SK-N-SH treated with all-trans-retinoic acid at 6 μM for 48 hours (cell line): ENCODE measurements at regions not wholly inside any gene's neighbourhood (a gene's known extent, or its start where the extent isn't known, plus 50 kb on each side); places are given as distances from the start of the nearest gene placed in this dataset.
"Not testable (repeated sequence)": the region's sequence is repeated elsewhere in the genome, so short reads cannot be mapped to it uniquely, and the experiment has no call there.

Experiments used
- ATAC-seq: fragments of 200-7000 bp; cut with Tn5 transposase; 3 replicates; pipeline ENCODE4 v1.9.1; 2020; ENCODE audit warnings: mild to moderate bottlenecking, moderate library complexity
- ARNTL ChIP-seq: fragments of 450-650 bp; formaldehyde crosslinking; IDR thresholded peaks from 2 replicates; pipeline ENCODE4 v1.5.0; 2020; ENCODE audit warnings: low read depth, mild to moderate bottlenecking, moderate library complexity, borderline replicate concordance
- BACH2 ChIP-seq: fragments of 250-450 bp; sonication (Bioruptor Pico); IDR thresholded peaks from 2 replicates; pipeline ENCODE4 v1.9.0; 2021; ENCODE audit warnings: mild to moderate bottlenecking, borderline replicate concordance
- CSDC2 ChIP-seq: fragments of 250-450 bp; sonication (Bioruptor Pico); IDR thresholded peaks from 2 replicates; pipeline ENCODE4 v1.5.0; 2020; ENCODE audit warnings: mild to moderate bottlenecking, moderate library complexity
- GLIS3 ChIP-seq: fragments of 250-450 bp; sonication (Bioruptor Pico); IDR thresholded peaks from 2 replicates; pipeline ENCODE4 v1.5.0; 2020; ENCODE audit warnings: mild to moderate bottlenecking, moderate library complexity
- ISL1 ChIP-seq: fragments of 250-450 bp; sonication (Bioruptor Pico); IDR thresholded peaks from 2 replicates; pipeline ENCODE4 v2.1.2; 2022; ENCODE audit warnings: mild to moderate bottlenecking, moderate library complexity
- OSR1 ChIP-seq: fragments of 250-450 bp; sonication (Bioruptor Pico); IDR thresholded peaks from 2 replicates; pipeline ENCODE4 v1.8.0; 2022; ENCODE audit warnings: moderate library complexity, mild to moderate bottlenecking, inconsistent platforms
- POU6F1 ChIP-seq: fragments of 250-450 bp; sonication (Bioruptor Pico); IDR thresholded peaks from 2 replicates; pipeline ENCODE4 v1.8.0; 2021; ENCODE audit warnings: low read depth, mild to moderate bottlenecking, moderate library complexity, borderline replicate concordance
- PPARA ChIP-seq: fragments of 250-450 bp; sonication (Bioruptor Pico); IDR thresholded peaks from 2 replicates; pipeline ENCODE4 v1.5.0; 2020; ENCODE audit warnings: mild to moderate bottlenecking, borderline replicate concordance
- RARB ChIP-seq: fragments of 250-450 bp; sonication (Bioruptor Pico); IDR thresholded peaks from 2 replicates; pipeline ENCODE4 v1.8.0; 2021; ENCODE audit warnings: mild to moderate bottlenecking, moderate library complexity
- SNAI2 ChIP-seq: fragments of 250-450 bp; sonication (Bioruptor Pico); IDR thresholded peaks from 2 replicates; pipeline ENCODE4 v1.5.0; 2020; ENCODE audit warnings: mild to moderate bottlenecking, moderate library complexity
- TCF4 ChIP-seq: fragments of 250-450 bp; sonication (Bioruptor Pico); IDR thresholded peaks from 2 replicates; pipeline ENCODE4 v1.8.0; 2021; ENCODE audit warnings: mild to moderate bottlenecking, moderate library complexity, borderline replicate concordance
- TOX ChIP-seq: fragments of 250-450 bp; sonication (Bioruptor Pico); IDR thresholded peaks from 2 replicates; pipeline ENCODE4 v1.8.0; 2021; ENCODE audit warnings: mild to moderate bottlenecking, moderate library complexity, borderline replicate concordance
- TSHZ2 ChIP-seq: fragments of 250-450 bp; sonication (Bioruptor Pico); IDR thresholded peaks from 2 replicates; pipeline ENCODE4 v1.5.0; 2020; ENCODE audit warnings: mild to moderate bottlenecking, moderate library complexity
- ZC3H10 ChIP-seq: fragments of 250-450 bp; sonication (Bioruptor Pico); IDR thresholded peaks from 2 replicates; pipeline ENCODE4 v1.5.1; 2021; ENCODE audit warnings: mild to moderate bottlenecking, moderate library complexity
- ZFP30 ChIP-seq: fragments of 450-650 bp; formaldehyde crosslinking; IDR thresholded peaks from 2 replicates; pipeline ENCODE4 v1.5.0; 2022; ENCODE audit warnings: mild to moderate bottlenecking, moderate library complexity
- ZNF565 ChIP-seq: fragments of 450-650 bp; formaldehyde crosslinking; conservative IDR thresholded peaks from 2 replicates; pipeline ENCODE4 v1.5.0; 2020; ENCODE audit warnings: low read depth, mild to moderate bottlenecking, moderate library complexity
- ZNF8 ChIP-seq: fragments of 450-650 bp; formaldehyde crosslinking; IDR thresholded peaks from 2 replicates; pipeline ENCODE4 v1.5.0; 2020; ENCODE audit warnings: mild to moderate bottlenecking, moderate library complexity
- TF ChIP-seq, protein P1 (sequence below): fragments of 250-450 bp; sonication (Bioruptor Pico); IDR thresholded peaks from 2 replicates; pipeline ENCODE4 v1.5.1; 2020; ENCODE audit warnings: low read depth, mild to moderate bottlenecking, moderate library complexity
- TF ChIP-seq, protein P2 (sequence below): fragments of 250-450 bp; sonication (Bioruptor Pico); IDR thresholded peaks from 2 replicates; pipeline ENCODE4 v1.8.0; 2020; ENCODE audit warnings: mild to moderate bottlenecking, moderate library complexity, borderline replicate concordance
- TF ChIP-seq, protein P3 (sequence below): fragments of 250-450 bp; sonication (Bioruptor Pico); IDR thresholded peaks from 2 replicates; pipeline ENCODE4 v1.5.1; 2021; ENCODE audit warnings: mild to moderate bottlenecking, moderate library complexity

GRCh38 chr4:163243297-163243981, 76.7 kb upstream of the NAF1 start:
- TF ChIP-seq TOX (CRISPR knock-in tag) (no peak), ZC3H10 (CRISPR knock-in tag) (no peak), GLIS3 (no peak), PPARA (CRISPR knock-in tag) (no peak), ARNTL (no peak), RARB (CRISPR knock-in tag) (no peak), ZFP30 (CRISPR knock-in tag) (no peak), TSHZ2 (CRISPR knock-in tag) (no peak), OSR1 (CRISPR knock-in tag) (no peak)
- TF ChIP-seq, protein P1, sequence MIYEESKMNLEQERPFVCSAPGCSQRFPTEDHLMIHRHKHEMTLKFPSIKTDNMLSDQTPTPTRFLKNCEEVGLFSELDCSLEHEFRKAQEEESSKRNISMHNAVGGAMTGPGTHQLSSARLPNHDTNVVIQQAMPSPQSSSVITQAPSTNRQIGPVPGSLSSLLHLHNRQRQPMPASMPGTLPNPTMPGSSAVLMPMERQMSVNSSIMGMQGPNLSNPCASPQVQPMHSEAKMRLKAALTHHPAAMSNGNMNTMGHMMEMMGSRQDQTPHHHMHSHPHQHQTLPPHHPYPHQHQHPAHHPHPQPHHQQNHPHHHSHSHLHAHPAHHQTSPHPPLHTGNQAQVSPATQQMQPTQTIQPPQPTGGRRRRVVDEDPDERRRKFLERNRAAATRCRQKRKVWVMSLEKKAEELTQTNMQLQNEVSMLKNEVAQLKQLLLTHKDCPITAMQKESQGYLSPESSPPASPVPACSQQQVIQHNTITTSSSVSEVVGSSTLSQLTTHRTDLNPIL = no peak
- no peak for ATAC-seq

DNA sequence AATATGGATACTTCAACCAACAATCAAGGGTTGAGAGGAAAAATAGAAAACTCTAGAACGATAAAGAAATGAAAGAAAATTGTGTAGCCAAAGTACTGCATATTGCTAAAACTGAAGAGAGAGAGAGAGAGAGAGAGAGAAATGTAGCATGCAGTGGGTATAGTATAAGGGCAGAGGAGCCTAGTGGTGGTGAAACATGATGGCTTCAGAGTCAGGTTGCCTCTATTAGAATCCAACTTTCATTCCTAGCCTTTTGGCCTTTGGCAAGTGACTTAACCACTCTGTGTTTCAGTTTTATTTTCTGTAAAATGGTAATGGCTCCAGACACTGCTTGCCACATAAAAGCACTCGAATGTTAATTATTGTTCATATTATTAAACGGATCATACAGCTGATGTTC, 71.2 kb upstream of the NAF1 start:
- ATAC-seq = no peak
- TF ChIP-seq TOX (CRISPR knock-in tag) (no peak), OSR1 (CRISPR knock-in tag) (no peak), BACH2 (CRISPR knock-in tag) (no peak), POU6F1 (CRISPR knock-in tag) (no peak), ISL1 (CRISPR knock-in tag) (no peak), SNAI2 (CRISPR knock-in tag) (no peak), ZFP30 (CRISPR knock-in tag) (no peak), TSHZ2 (CRISPR knock-in tag) (no peak), PPARA (CRISPR knock-in tag) (no peak), ARNTL (no peak), ZNF565 (CRISPR knock-in tag) (no peak), TCF4 (no peak), CSDC2 (CRISPR knock-in tag) (no peak), RARB (CRISPR knock-in tag) (no peak), ZNF8 (CRISPR knock-in tag) (no peak)
- TF ChIP-seq, protein P2, sequence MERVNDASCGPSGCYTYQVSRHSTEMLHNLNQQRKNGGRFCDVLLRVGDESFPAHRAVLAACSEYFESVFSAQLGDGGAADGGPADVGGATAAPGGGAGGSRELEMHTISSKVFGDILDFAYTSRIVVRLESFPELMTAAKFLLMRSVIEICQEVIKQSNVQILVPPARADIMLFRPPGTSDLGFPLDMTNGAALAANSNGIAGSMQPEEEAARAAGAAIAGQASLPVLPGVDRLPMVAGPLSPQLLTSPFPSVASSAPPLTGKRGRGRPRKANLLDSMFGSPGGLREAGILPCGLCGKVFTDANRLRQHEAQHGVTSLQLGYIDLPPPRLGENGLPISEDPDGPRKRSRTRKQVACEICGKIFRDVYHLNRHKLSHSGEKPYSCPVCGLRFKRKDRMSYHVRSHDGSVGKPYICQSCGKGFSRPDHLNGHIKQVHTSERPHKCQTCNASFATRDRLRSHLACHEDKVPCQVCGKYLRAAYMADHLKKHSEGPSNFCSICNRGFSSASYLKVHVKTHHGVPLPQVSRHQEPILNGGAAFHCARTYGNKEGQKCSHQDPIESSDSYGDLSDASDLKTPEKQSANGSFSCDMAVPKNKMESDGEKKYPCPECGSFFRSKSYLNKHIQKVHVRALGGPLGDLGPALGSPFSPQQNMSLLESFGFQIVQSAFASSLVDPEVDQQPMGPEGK (CRISPR knock-in tag) = no peak
- TF ChIP-seq, protein P1 = no peak
- TF ChIP-seq, protein P3, sequence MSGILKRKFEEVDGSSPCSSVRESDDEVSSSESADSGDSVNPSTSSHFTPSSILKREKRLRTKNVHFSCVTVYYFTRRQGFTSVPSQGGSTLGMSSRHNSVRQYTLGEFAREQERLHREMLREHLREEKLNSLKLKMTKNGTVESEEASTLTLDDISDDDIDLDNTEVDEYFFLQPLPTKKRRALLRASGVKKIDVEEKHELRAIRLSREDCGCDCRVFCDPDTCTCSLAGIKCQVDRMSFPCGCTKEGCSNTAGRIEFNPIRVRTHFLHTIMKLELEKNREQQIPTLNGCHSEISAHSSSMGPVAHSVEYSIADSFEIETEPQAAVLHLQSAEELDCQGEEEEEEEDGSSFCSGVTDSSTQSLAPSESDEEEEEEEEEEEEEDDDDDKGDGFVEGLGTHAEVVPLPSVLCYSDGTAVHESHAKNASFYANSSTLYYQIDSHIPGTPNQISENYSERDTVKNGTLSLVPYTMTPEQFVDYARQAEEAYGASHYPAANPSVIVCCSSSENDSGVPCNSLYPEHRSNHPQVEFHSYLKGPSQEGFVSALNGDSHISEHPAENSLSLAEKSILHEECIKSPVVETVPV (CRISPR knock-in tag) = no peak

- ATAC-seq = not testable (repeated sequence)
Measured at GRCh38 chr4:163236389-163236788, 69.7 kb upstream of the NAF1 start.
